GM23338 (cell line): ENCODE measurements at regions not wholly inside any gene's neighbourhood (a gene's known extent, or its start where the extent isn't known, plus 50 kb on each side); places are given as distances from the start of the nearest gene placed in this dataset.

Experiments used
- ATAC-seq: fragments of 200-7000 bp; cut with Tn5 transposase; 3 replicates; pipeline ENCODE4 v1.9.1; 2020
- DNase-seq: peaks from one replicate; pipeline ENCODE4 v3.0.0-alpha.2; 2015; ENCODE audit warnings: low spot score
- H2AFZ ChIP-seq: fragments of 200-600 bp; sonication (generic); 2 replicates; pipeline ENCODE4 v1.8.0; 2016; ENCODE audit warnings: antibody characterized with exemption, mild to moderate bottlenecking, moderate library complexity
- H3F3A ChIP-seq: fragments of 200-600 bp; sonication (generic); replicated peaks from 2 replicates; pipeline ENCODE4 v1.8.0; 2017; ENCODE audit warnings: antibody characterized with exemption, mixed run types, low read depth
- H3K27ac ChIP-seq: fragments of 200-600 bp; sonication (generic); 2 replicates; pipeline ENCODE4 v1.6.1; 2016; ENCODE audit warnings: low read depth
- H3K27me3 ChIP-seq: fragments of 200-600 bp; sonication (generic); 2 replicates; pipeline ENCODE4 v1.8.0; 2016; ENCODE audit warnings: mild to moderate bottlenecking, mixed run types, moderate library complexity; ENCODE audit not compliant: insufficient read depth
- H3K36me3 ChIP-seq: fragments of 200-600 bp; sonication (generic); 2 replicates; pipeline ENCODE4 v1.8.0; 2016; ENCODE audit warnings: mild to moderate bottlenecking; ENCODE audit not compliant: insufficient read depth
- H3K4me1 ChIP-seq: fragments of 200-600 bp; sonication (generic); 2 replicates; pipeline ENCODE4 v1.8.0; 2016; ENCODE audit warnings: mild to moderate bottlenecking, moderate library complexity; ENCODE audit not compliant: insufficient read depth
- H3K4me2 ChIP-seq: fragments of 200-600 bp; sonication (generic); 2 replicates; pipeline ENCODE4 v1.7.1; 2017; ENCODE audit warnings: mixed run types
- H3K4me3 ChIP-seq: fragments of 200-600 bp; sonication (generic); 2 replicates; pipeline ENCODE4 v1.6.1; 2016; ENCODE audit warnings: mixed run types
- H3K79me2 ChIP-seq: fragments of 200-600 bp; sonication (generic); replicated peaks from 2 replicates; pipeline ENCODE4 v1.8.0; 2017; ENCODE audit warnings: mild to moderate bottlenecking; ENCODE audit not compliant: insufficient read depth
- H3K9me2 ChIP-seq: fragments of 200-600 bp; sonication (generic); 2 replicates; pipeline ENCODE4 v1.8.0; 2017; ENCODE audit not compliant: insufficient read depth
- H4K20me1 ChIP-seq: fragments of 200-600 bp; sonication (generic); replicated peaks from 2 replicates; pipeline ENCODE4 v1.8.0; 2017; ENCODE audit warnings: mild to moderate bottlenecking; ENCODE audit not compliant: insufficient read depth
- H3K27ac Mint-ChIP-seq: 2 replicates; pipeline ENCODE4 v1.8.0; 2020; ENCODE audit warnings: inconsistent platforms, mild to moderate bottlenecking, moderate library complexity, mixed read lengths
- H3K27me3 Mint-ChIP-seq: 3 replicates; pipeline ENCODE4 v1.8.0; 2022; ENCODE audit warnings: low read depth, mild to moderate bottlenecking, moderate library complexity, mixed read lengths, inconsistent platforms; ENCODE audit not compliant: insufficient read depth, poor library complexity
- H3K36me3 Mint-ChIP-seq: 3 replicates; pipeline ENCODE4 v1.8.0; 2021; ENCODE audit warnings: low read depth, mild to moderate bottlenecking, inconsistent platforms, moderate library complexity, mixed read lengths
- H3K4me1 Mint-ChIP-seq: 3 replicates; pipeline ENCODE4 v1.8.0; 2020; ENCODE audit warnings: mild to moderate bottlenecking, inconsistent platforms, mixed read lengths
- H3K4me3 Mint-ChIP-seq: 3 replicates; pipeline ENCODE4 v1.8.0; 2021; ENCODE audit warnings: moderate library complexity, mild to moderate bottlenecking, inconsistent platforms, mixed read lengths
- H3K9me3 Mint-ChIP-seq: 3 replicates; pipeline ENCODE4 v1.8.0; 2020; ENCODE audit warnings: moderate library complexity, mild to moderate bottlenecking, inconsistent platforms, mixed read lengths
- CREB1 ChIP-seq: fragments of 250-450 bp; sonication (Bioruptor Pico); IDR thresholded peaks from 2 replicates; pipeline ENCODE4 v1.5.0; 2020; ENCODE audit warnings: low read depth, mild to moderate bottlenecking, moderate library complexity
- ETS1 ChIP-seq: IDR thresholded peaks from 2 replicates; pipeline ENCODE4 v1.6.1; 2016; ENCODE audit warnings: antibody characterized with exemption
- EZH2 ChIP-seq: fragments of 200-600 bp; sonication (generic); IDR thresholded peaks from one replicate; pipeline ENCODE4 v1.8.0; 2017; ENCODE audit warnings: antibody characterized with exemption, mild to moderate bottlenecking, low read depth; ENCODE audit not compliant: unreplicated experiment
- EZH2phosphoT487 ChIP-seq: fragments of 200-600 bp; sonication (generic); IDR thresholded peaks from one replicate; pipeline ENCODE4 v1.8.1; 2018; ENCODE audit warnings: antibody characterized with exemption; ENCODE audit not compliant: unreplicated experiment
- JUNB ChIP-seq: IDR thresholded peaks from one replicate; pipeline ENCODE4 v1.6.1; 2016; ENCODE audit warnings: antibody characterized with exemption; ENCODE audit not compliant: unreplicated experiment
- NANOG ChIP-seq: IDR thresholded peaks from 2 replicates; pipeline ENCODE4 v1.6.1; 2016; ENCODE audit warnings: antibody characterized with exemption, borderline replicate concordance
- POLR2AphosphoS5 ChIP-seq: IDR thresholded peaks from 2 replicates; pipeline ENCODE4 v1.6.1; 2016; ENCODE audit warnings: antibody characterized with exemption, low read depth
- REST ChIP-seq: IDR thresholded peaks from one replicate; pipeline ENCODE4 v1.6.1; 2018; ENCODE audit warnings: antibody characterized with exemption; ENCODE audit not compliant: unreplicated experiment
- STAT1 ChIP-seq: IDR thresholded peaks from one replicate; pipeline ENCODE4 v1.6.1; 2016; ENCODE audit warnings: antibody characterized with exemption; ENCODE audit not compliant: unreplicated experiment
- ZNF114 ChIP-seq: fragments of 250-450 bp; sonication (Bioruptor Pico); IDR thresholded peaks from 2 replicates; pipeline ENCODE4 v1.5.0; 2020; ENCODE audit warnings: mild to moderate bottlenecking, moderate library complexity
- ZNF331 ChIP-seq: fragments of 250-450 bp; sonication (Bioruptor Pico); IDR thresholded peaks from 2 replicates; pipeline ENCODE4 v1.5.0; 2020; ENCODE audit warnings: low read depth, mild to moderate bottlenecking, moderate library complexity
- ZNF462 ChIP-seq: fragments of 250-450 bp; sonication (Bioruptor Pico); IDR thresholded peaks from 2 replicates; pipeline ENCODE4 v1.5.0; 2020; ENCODE audit warnings: mild to moderate bottlenecking, moderate library complexity
- TF ChIP-seq, protein P1 (sequence below), 2 experiments: fragments of 200-600 bp in 1 of 2; sonication (generic) in 1 of 2; conservative IDR thresholded peaks; 2 replicates each; pipeline versions ENCODE4 v1.5.1 to v1.6.1; 2016 to 2017; ENCODE audit warnings: antibody characterized with exemption in 2 of 2, low read depth in 2 of 2, mild to moderate bottlenecking in 2 of 2, moderate library complexity in 1 of 2

GRCh38 chr7:53518319-53518718 is 482.9 kb downstream of the POM121L12 start:
- peaks cover 2% of the 10 kb centered on the region for H3K27me3 Mint-ChIP-seq
- H3K9me3 Mint-ChIP-seq, result peaks cover 4% of the 10 kb centered on the region; the same call in 2 of the 3 replicates
- no peak overlapping the region for H3K27ac Mint-ChIP-seq
- TF ChIP-seq EZH2phosphoT487 (no peak), REST (no peak), ZNF114 (CRISPR knock-in tag) (no peak), CREB1 (CRISPR knock-in tag) (no peak), ZNF462 (CRISPR knock-in tag) (no peak), POLR2AphosphoS5 (no peak), EZH2 (no peak), NANOG (no peak), ETS1 (no peak), JUNB (no peak), STAT1 (no peak), ZNF331 (CRISPR knock-in tag) (no peak)
- TF ChIP-seq, protein P1, sequence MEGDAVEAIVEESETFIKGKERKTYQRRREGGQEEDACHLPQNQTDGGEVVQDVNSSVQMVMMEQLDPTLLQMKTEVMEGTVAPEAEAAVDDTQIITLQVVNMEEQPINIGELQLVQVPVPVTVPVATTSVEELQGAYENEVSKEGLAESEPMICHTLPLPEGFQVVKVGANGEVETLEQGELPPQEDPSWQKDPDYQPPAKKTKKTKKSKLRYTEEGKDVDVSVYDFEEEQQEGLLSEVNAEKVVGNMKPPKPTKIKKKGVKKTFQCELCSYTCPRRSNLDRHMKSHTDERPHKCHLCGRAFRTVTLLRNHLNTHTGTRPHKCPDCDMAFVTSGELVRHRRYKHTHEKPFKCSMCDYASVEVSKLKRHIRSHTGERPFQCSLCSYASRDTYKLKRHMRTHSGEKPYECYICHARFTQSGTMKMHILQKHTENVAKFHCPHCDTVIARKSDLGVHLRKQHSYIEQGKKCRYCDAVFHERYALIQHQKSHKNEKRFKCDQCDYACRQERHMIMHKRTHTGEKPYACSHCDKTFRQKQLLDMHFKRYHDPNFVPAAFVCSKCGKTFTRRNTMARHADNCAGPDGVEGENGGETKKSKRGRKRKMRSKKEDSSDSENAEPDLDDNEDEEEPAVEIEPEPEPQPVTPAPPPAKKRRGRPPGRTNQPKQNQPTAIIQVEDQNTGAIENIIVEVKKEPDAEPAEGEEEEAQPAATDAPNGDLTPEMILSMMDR (conservative IDR thresholded peaks at IDR 0.05; ENCODE audit: low read depth in 2 of 2), result no peak
- Histone ChIP-seq H3K4me2 (no peak overlapping the region), H3K9me2 (peaks cover 6% of the 10 kb centered on the region; the same call in 1 of the 2 replicates), H3K4me1 (no peaks in the 10 kb centered on the region), H3K27me3 (no peaks in the 10 kb centered on the region), H2AFZ (no peak overlapping the region), H3K27ac (no peak overlapping the region), H3K36me3 (no peaks in the 10 kb centered on the region), H3F3A (no peaks in the 10 kb centered on the region), H3K79me2 (no peaks in the 10 kb centered on the region), H4K20me1 (no peaks in the 10 kb centered on the region), H3K4me3 (no peak overlapping the region)
- H3K4me3 Mint-ChIP-seq, result no peak overlapping the region
- ATAC-seq (no peak), DNase-seq (no peak)
- H3K36me3 Mint-ChIP-seq, result 0 out of 3 replicates have a peak, but pooled peaks cover 3% of the 10 kb centered on the region
- no peaks in the 10 kb centered on the region for H3K4me1 Mint-ChIP-seq
